Islet of Langerhans (tissue), 1 donor: ENCODE measurements at regions not wholly inside any gene's neighbourhood (a gene's known extent, or its start where the extent isn't known, plus 50 kb on each side); places are given as distances from the start of the nearest gene placed in this dataset.
A peak's percentile ranks its signal among the peaks of the same experiment; 100 is the strongest.
"Not testable (repeated sequence)": the region's sequence is repeated elsewhere in the genome, so short reads cannot be mapped to it uniquely, and the experiment has no call there.

Experiments used
- FAIRE-seq: peaks from one replicate; lab custom pipeline; 2011; peaks lifted over from hg19 to GRCh38; lab: Jason Lieb, UNC

- FAIRE-seq = no peak
Observed at GRCh38 chr21:14321042-14321441, 61.9 kb downstream of the HSPA13 start.

DNA sequence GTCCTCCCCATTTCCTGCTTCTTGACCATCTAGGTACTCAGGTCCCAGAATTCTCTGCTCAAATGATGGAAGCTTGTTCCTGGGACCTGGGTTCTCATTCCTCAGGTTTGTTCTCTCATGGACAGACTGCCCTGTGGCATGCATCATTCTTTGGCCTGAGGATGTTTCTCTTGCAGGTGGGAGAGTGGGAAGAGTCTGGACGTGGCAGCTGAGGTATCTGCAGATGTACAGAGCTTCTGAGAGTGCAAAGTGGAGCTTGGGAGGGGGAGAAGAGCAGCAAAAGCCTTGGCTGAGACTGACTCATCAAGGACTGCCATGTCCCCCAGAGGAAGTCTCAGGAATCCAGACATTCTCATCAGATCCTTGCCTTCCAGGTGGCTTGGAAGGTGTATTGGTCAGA is 63.1 kb downstream of the HSPA13 start:
- FAIRE-seq = no peak

DNA sequence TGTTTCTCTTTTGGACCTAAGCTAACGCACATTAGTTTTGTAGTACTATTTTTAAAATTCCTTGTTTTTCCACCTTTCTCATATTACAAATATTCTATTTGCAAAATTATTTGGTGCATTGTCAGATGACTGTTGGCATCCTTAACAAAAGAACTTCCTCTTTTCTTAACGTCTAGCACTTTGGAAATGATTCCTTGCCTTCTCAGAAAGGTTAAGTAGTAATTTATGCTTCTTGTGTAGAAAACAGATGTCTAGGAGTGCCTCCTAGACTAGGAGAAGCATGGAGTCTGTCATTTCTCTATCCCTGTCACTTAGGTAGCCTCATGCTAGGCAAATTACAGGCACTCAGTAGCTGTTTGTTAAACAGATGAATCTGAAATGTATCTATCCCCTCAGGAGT is 64.4 kb downstream of the HSPA13 start:
- FAIRE-seq = no peak

DNA sequence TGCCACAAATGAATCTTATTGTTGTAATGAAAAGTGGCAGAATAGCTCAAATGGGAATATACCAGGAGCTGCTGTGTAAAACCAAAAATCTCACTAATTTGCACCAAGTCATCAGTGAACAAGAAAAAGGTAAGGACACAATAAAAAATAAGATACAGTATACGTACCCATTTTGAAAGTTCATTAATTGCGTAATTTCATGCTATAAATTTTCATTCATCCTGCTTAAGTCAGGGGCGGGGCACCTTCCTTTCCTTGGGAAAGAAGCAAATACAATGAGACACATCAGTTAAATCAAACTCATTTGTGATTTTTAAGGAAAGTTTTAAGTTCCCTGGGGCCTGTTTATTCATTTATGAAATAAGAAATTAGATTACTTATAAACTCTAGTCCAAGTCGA is 65.4 kb downstream of the HSPA13 start:
- no peak for FAIRE-seq

GRCh38 chr21:14313300-14313699 is 69.6 kb downstream of the HSPA13 start:
- no peak for FAIRE-seq

DNA sequence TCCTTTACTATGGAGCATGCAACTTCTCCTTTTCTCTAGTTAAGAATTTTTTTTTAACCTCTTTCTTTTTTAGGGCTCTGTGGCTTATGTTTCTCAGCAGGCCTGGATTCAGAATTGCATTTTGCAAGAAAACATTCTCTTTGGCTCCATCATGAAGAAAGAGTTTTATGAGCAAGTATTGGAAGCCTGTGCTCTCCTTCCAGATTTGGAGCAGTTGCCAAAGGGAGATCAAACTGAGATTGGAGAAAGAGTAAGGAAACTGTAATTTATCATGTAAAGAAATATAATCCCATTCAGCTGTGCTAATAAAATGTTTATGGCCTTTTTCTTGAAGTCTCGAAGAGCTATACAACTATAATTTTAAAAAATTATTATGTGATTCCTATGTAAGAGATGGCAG is 70.1 kb downstream of the HSPA13 start:
- no peak for FAIRE-seq

GRCh38 chr21:14308234-14308633 is 74.7 kb downstream of the HSPA13 start:
- FAIRE-seq = no peak

DNA sequence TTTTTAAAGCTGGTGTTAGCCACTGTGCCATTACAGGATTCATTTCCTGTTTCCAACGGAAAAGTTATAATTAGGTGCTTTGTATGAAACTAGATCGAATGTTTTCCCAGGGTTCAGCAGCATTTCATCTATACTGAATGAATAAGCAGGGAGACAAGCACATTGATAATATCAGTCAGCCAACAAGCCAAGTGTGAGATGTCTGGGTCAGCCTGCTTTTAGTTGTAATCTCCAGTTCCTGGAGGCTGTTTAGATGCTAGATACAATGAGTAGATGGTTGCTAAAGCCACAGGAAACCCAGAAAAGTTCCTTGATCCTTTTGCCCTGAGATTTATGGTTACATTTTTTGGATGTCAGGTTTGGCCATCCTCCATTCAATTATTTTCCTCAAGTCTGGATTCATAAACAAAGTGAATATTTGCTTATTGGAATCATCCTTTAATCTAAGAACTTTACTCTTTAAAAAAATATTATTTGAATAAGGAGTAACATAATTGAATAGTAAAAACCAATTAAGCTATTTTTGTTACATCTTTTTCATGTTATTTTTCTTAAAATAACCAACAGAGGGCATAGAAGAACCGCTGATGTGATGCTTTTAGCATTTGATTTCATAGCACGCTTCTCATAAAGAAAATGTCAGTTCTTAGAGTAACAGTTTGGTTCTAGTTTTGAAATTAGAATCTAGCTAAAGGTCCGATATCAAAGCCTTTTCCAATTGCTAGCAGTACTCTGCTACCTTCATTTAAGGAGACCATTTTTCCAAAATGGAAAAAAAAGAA is 76.6 kb downstream of the HSPA13 start:
- FAIRE-seq = peak; percentile 76

DNA sequence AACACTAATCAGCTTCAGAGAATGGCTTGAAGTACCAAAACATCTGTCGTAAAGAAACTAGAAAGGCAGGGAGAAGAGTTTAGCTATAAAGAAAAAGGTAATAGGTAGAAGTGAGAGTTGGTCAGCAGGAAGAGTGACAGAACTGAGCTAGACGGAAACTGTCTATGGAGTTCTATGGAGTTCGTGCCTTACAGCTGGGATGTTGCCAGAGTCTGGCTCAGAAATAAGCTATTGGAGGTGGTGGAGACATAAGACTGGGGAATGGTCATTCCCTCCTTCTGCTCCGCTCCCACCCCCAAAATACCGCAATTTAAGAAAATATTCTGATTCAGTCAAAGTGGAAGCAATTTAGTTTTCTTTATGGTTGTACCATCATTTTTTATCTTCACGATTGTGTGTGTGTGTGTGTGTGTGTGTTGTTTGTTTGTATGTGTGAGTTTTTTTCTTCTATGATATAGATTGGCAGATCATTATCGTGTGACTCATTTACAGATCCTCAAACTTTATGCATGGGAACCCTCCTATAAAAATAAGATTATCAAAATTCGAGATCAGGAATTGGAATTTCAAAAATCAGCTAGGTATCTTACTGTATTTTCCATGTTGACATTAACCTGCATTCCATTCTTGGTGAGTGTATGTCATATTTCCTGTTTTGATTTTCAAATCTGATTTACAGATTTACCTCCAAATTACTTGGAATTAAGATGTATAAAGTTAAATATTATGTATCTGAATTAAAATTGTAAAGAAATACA is 79.0 kb downstream of the HSPA13 start:
- FAIRE-seq = no peak

DNA sequence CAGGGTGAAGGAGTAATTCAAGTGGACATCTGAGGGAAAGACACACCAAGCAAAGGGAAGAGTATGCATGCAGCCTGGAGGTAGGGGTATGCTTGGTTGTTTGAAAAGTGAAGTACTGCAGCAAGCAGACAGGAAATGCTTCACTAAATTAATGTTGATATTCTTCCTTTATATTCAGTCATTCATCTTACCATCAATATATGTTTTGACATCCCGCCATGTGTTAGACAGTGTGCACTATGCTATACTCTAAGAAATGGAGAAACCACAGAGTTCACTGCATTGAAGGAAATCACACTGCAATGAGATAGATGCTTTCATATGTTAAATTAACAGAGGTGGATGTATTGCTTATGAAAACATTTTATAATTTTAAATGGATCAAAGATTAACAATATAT is 82.9 kb downstream of the HSPA13 start:
- no peak for FAIRE-seq

DNA sequence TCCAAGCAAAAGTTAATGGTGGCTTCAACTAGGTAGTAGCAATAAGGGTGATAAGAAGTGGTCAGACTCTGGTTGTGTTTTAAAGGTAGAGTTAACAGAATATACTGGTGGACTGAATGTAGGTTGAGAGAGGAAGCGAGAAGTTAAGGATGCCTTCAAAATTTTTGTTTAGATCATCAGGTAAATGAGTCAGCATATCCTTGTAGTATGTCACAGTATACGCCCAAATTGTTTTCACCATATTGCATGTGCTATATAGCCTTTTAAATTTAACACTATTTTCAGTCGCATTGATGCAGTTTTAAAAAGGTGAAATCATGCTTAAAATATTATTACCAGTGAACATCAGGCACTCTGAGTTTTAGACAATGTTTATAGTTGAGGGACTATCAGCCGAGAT is 74.6 kb downstream of the RBM11 start:
- FAIRE-seq = no peak

DNA sequence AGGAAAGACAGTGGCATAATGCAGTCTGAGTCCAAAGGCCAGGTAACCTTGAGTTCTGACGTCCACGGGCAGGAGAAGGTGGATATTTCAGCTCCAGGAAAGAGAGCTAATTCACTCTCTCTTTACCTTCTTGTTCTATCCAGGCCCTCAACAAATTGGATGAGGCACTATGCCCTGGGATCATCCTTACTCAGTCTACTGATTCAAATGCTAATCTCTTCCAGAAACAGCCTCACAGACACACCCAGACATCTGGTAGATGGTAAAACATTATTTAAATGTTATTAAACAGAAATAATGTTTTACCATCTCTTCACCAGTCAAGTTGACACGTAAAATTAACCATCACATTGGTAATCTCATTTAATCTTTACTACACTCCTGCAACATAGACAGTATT is 73.0 kb downstream of the RBM11 start:
- FAIRE-seq = no peak

DNA sequence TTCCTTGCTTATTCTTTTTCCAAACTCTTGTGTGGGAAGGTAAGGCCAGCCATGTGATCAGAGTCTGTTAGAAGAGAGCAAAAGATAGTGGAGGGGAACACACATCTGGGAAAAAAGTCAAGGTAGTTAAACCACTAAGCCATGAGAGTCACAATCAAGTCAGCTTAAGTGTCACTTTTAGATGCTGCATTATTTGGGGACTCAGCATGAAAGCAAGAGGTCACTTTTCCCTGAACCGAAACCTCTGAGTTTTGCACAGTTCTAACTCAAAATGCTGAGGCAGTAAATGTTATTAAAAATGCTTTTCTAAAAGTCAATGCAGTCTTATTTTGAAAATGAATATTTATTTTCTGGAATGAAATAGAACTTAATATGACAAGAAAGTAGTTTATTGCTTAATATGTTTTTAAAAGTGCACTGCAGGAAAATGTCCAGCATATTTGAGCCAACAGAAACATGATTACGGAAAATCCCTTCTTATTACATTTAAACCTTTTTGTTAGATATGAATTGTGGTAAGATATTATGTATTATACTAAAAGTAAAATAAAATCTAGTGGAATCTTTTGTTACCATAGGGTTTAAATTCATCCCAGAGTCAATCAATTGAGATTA is 69.3 kb downstream of the RBM11 start:
- no peak for FAIRE-seq

DNA sequence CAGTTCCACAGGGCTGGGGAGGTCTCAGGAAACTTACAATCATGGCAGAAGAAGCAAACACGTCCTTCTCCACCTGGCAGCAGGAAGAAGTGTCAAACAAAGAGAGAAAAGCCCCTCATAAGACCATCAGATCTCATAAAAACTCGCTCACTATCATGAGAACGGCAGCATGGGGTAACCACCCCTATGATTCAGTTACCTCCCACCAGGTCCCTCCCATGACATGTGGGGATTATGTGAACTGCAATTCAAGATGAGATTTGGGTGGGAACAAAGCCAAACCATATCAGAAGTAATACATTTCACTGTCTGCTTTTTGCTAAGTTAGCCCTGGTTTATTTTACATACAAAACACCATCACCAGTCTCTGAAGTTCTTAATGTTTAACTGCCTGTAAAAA is 68.5 kb downstream of the RBM11 start:
- no peak for FAIRE-seq

DNA sequence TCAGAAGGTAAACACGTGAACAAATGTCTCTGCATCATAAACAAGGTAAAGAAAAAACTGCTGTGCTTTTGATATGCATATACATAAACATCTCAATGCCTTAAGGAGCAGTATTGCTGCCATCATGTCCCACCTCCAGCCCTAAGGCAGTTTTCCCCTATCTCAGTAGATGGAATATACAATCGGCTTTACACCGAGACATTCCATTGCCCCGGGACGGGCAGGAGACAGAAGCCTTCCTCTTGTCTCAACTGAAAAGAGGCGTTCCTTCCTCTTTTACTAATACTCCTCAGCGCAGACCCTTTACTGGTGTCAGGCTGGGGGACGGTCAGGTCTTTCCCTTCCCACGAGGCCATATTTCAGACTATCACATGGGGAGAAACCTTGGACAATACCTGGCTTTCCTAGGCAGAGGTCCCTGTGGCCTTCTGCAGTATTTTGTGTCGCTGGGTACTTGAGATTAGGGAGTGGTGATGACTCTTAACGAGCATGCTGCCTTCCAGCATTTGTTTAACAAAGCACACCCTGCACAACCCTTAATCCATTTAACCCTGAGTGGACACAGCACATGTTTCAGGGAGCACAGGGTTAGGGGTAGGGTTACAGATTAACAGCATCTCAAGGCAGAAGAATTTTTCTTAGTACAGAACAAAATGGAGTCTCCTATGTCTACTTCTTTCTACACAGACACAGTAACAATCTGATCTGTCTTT is 65.4 kb downstream of the RBM11 start:
- not testable (repeated sequence) for FAIRE-seq
